GM23338 (cell line): ENCODE measurements at regions not wholly inside any gene's neighbourhood (a gene's known extent, or its start where the extent isn't known, plus 50 kb on each side); places are given as distances from the start of the nearest gene placed in this dataset.

ENCODE experiments used
- ATAC-seq: fragments of 200-7000 bp; cut with Tn5 transposase; 3 replicates; pipeline ENCODE4 v1.9.1; 2020
- DNase-seq: peaks from one replicate; pipeline ENCODE4 v3.0.0-alpha.2; 2015; ENCODE audit warnings: low spot score
- H2AFZ ChIP-seq: fragments of 200-600 bp; sonication (generic); 2 replicates; pipeline ENCODE4 v1.8.0; 2016; ENCODE audit warnings: antibody characterized with exemption, mild to moderate bottlenecking, moderate library complexity
- H3F3A ChIP-seq: fragments of 200-600 bp; sonication (generic); replicated peaks from 2 replicates; pipeline ENCODE4 v1.8.0; 2017; ENCODE audit warnings: antibody characterized with exemption, mixed run types, low read depth
- H3K27ac ChIP-seq: fragments of 200-600 bp; sonication (generic); 2 replicates; pipeline ENCODE4 v1.6.1; 2016; ENCODE audit warnings: low read depth
- H3K27me3 ChIP-seq: fragments of 200-600 bp; sonication (generic); 2 replicates; pipeline ENCODE4 v1.8.0; 2016; ENCODE audit warnings: mild to moderate bottlenecking, mixed run types, moderate library complexity; ENCODE audit not compliant: insufficient read depth
- H3K36me3 ChIP-seq: fragments of 200-600 bp; sonication (generic); 2 replicates; pipeline ENCODE4 v1.8.0; 2016; ENCODE audit warnings: mild to moderate bottlenecking; ENCODE audit not compliant: insufficient read depth
- H3K4me1 ChIP-seq: fragments of 200-600 bp; sonication (generic); 2 replicates; pipeline ENCODE4 v1.8.0; 2016; ENCODE audit warnings: mild to moderate bottlenecking, moderate library complexity; ENCODE audit not compliant: insufficient read depth
- H3K4me2 ChIP-seq: fragments of 200-600 bp; sonication (generic); 2 replicates; pipeline ENCODE4 v1.7.1; 2017; ENCODE audit warnings: mixed run types
- H3K4me3 ChIP-seq: fragments of 200-600 bp; sonication (generic); 2 replicates; pipeline ENCODE4 v1.6.1; 2016; ENCODE audit warnings: mixed run types
- H3K79me2 ChIP-seq: fragments of 200-600 bp; sonication (generic); replicated peaks from 2 replicates; pipeline ENCODE4 v1.8.0; 2017; ENCODE audit warnings: mild to moderate bottlenecking; ENCODE audit not compliant: insufficient read depth
- H3K9me2 ChIP-seq: fragments of 200-600 bp; sonication (generic); 2 replicates; pipeline ENCODE4 v1.8.0; 2017; ENCODE audit not compliant: insufficient read depth
- H4K20me1 ChIP-seq: fragments of 200-600 bp; sonication (generic); replicated peaks from 2 replicates; pipeline ENCODE4 v1.8.0; 2017; ENCODE audit warnings: mild to moderate bottlenecking; ENCODE audit not compliant: insufficient read depth
- H3K27ac Mint-ChIP-seq: 2 replicates; pipeline ENCODE4 v1.8.0; 2020; ENCODE audit warnings: inconsistent platforms, mild to moderate bottlenecking, moderate library complexity, mixed read lengths
- H3K27me3 Mint-ChIP-seq: 3 replicates; pipeline ENCODE4 v1.8.0; 2022; ENCODE audit warnings: low read depth, mild to moderate bottlenecking, moderate library complexity, mixed read lengths, inconsistent platforms; ENCODE audit not compliant: insufficient read depth, poor library complexity
- H3K36me3 Mint-ChIP-seq: 3 replicates; pipeline ENCODE4 v1.8.0; 2021; ENCODE audit warnings: low read depth, mild to moderate bottlenecking, inconsistent platforms, moderate library complexity, mixed read lengths
- H3K4me1 Mint-ChIP-seq: 3 replicates; pipeline ENCODE4 v1.8.0; 2020; ENCODE audit warnings: mild to moderate bottlenecking, inconsistent platforms, mixed read lengths
- H3K4me3 Mint-ChIP-seq: 3 replicates; pipeline ENCODE4 v1.8.0; 2021; ENCODE audit warnings: moderate library complexity, mild to moderate bottlenecking, inconsistent platforms, mixed read lengths
- H3K9me3 Mint-ChIP-seq: 3 replicates; pipeline ENCODE4 v1.8.0; 2020; ENCODE audit warnings: moderate library complexity, mild to moderate bottlenecking, inconsistent platforms, mixed read lengths
- EZH2 ChIP-seq: fragments of 200-600 bp; sonication (generic); IDR thresholded peaks from one replicate; pipeline ENCODE4 v1.8.0; 2017; ENCODE audit warnings: antibody characterized with exemption, mild to moderate bottlenecking, low read depth; ENCODE audit not compliant: unreplicated experiment
- EZH2phosphoT487 ChIP-seq: fragments of 200-600 bp; sonication (generic); IDR thresholded peaks from one replicate; pipeline ENCODE4 v1.8.1; 2018; ENCODE audit warnings: antibody characterized with exemption; ENCODE audit not compliant: unreplicated experiment
- NANOG ChIP-seq: IDR thresholded peaks from 2 replicates; pipeline ENCODE4 v1.6.1; 2016; ENCODE audit warnings: antibody characterized with exemption, borderline replicate concordance
- STAT1 ChIP-seq: IDR thresholded peaks from one replicate; pipeline ENCODE4 v1.6.1; 2016; ENCODE audit warnings: antibody characterized with exemption; ENCODE audit not compliant: unreplicated experiment
- ZNF114 ChIP-seq: fragments of 250-450 bp; sonication (Bioruptor Pico); IDR thresholded peaks from 2 replicates; pipeline ENCODE4 v1.5.0; 2020; ENCODE audit warnings: mild to moderate bottlenecking, moderate library complexity
- ZNF331 ChIP-seq: fragments of 250-450 bp; sonication (Bioruptor Pico); IDR thresholded peaks from 2 replicates; pipeline ENCODE4 v1.5.0; 2020; ENCODE audit warnings: low read depth, mild to moderate bottlenecking, moderate library complexity
- TF ChIP-seq, protein P1 (sequence below), 2 experiments: fragments of 200-600 bp in 1 of 2; sonication (generic) in 1 of 2; conservative IDR thresholded peaks; 2 replicates each; pipeline versions ENCODE4 v1.5.1 to v1.6.1; 2016 to 2017; ENCODE audit warnings: antibody characterized with exemption in 2 of 2, low read depth in 2 of 2, mild to moderate bottlenecking in 2 of 2, moderate library complexity in 1 of 2
- TF ChIP-seq, protein P2 (sequence below): IDR thresholded peaks from 2 replicates; pipeline ENCODE4 v1.6.1; 2016; ENCODE audit warnings: antibody characterized with exemption
- TF ChIP-seq, protein P3 (sequence below): IDR thresholded peaks from one replicate; pipeline ENCODE4 v1.6.1; 2018; ENCODE audit warnings: antibody characterized with exemption; ENCODE audit not compliant: unreplicated experiment

DNA sequence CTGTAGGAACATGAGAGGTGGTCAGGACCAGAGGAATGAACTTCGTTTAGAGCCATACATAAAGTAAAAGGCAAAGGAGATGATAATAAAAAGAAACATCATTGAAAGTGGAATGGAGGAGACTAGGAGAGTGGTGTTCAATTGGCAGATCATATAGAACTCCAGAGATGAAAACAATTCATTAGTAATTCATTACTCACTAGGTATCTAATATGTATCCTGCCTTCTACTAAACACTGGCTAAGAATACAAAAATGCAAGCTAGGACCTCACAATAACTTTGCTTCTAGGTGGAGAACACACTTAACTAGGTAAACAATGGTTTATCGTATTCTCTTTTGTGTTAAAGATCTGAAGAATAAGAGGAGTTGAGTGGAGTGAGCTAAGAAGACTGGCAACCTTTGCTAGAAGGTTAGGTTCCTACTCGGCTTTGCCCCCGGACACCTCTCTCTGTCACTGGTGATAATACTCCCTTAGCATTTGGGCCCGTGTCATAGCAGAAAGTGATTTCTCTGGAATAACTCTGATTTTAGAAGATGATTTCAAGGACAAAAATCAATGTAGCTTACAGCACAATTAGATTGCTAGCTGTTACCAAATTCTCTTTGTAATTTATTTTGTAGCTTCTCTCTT lies 88.6 kb upstream of the IFNE start:
- no peaks in the 10 kb centered on the region for H3K9me3 Mint-ChIP-seq
- Histone ChIP-seq H3K4me2 (no peak overlapping the region), H3K9me2 (no peaks in the 10 kb centered on the region), H3F3A (no peaks in the 10 kb centered on the region), H4K20me1 (no peaks in the 10 kb centered on the region), H3K27ac (no peak overlapping the region), H3K4me3 (no peak overlapping the region), H3K27me3 (no peaks in the 10 kb centered on the region), H3K4me1 (peaks cover 3% of the 10 kb centered on the region; the same call in 1 of the 2 replicates), H3K79me2 (no peaks in the 10 kb centered on the region), H2AFZ (no peak overlapping the region), H3K36me3 (no peaks in the 10 kb centered on the region)
- H3K4me1 Mint-ChIP-seq = peaks cover 3% of the 10 kb centered on the region; the same call in 2 of the 3 replicates
- no peak for ATAC-seq
- no peak overlapping the region for H3K27ac Mint-ChIP-seq
- TF ChIP-seq, protein P1, sequence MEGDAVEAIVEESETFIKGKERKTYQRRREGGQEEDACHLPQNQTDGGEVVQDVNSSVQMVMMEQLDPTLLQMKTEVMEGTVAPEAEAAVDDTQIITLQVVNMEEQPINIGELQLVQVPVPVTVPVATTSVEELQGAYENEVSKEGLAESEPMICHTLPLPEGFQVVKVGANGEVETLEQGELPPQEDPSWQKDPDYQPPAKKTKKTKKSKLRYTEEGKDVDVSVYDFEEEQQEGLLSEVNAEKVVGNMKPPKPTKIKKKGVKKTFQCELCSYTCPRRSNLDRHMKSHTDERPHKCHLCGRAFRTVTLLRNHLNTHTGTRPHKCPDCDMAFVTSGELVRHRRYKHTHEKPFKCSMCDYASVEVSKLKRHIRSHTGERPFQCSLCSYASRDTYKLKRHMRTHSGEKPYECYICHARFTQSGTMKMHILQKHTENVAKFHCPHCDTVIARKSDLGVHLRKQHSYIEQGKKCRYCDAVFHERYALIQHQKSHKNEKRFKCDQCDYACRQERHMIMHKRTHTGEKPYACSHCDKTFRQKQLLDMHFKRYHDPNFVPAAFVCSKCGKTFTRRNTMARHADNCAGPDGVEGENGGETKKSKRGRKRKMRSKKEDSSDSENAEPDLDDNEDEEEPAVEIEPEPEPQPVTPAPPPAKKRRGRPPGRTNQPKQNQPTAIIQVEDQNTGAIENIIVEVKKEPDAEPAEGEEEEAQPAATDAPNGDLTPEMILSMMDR (conservative IDR thresholded peaks at IDR 0.05; ENCODE audit: low read depth in 2 of 2) = no peak
- TF ChIP-seq ZNF114 (no peak), EZH2phosphoT487 (no peak), ZNF331 (CRISPR knock-in tag) (no peak), EZH2 (no peak), STAT1 (no peak)
- TF ChIP-seq, protein P2, sequence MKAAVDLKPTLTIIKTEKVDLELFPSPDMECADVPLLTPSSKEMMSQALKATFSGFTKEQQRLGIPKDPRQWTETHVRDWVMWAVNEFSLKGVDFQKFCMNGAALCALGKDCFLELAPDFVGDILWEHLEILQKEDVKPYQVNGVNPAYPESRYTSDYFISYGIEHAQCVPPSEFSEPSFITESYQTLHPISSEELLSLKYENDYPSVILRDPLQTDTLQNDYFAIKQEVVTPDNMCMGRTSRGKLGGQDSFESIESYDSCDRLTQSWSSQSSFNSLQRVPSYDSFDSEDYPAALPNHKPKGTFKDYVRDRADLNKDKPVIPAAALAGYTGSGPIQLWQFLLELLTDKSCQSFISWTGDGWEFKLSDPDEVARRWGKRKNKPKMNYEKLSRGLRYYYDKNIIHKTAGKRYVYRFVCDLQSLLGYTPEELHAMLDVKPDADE = no peak
- TF ChIP-seq, protein P3, sequence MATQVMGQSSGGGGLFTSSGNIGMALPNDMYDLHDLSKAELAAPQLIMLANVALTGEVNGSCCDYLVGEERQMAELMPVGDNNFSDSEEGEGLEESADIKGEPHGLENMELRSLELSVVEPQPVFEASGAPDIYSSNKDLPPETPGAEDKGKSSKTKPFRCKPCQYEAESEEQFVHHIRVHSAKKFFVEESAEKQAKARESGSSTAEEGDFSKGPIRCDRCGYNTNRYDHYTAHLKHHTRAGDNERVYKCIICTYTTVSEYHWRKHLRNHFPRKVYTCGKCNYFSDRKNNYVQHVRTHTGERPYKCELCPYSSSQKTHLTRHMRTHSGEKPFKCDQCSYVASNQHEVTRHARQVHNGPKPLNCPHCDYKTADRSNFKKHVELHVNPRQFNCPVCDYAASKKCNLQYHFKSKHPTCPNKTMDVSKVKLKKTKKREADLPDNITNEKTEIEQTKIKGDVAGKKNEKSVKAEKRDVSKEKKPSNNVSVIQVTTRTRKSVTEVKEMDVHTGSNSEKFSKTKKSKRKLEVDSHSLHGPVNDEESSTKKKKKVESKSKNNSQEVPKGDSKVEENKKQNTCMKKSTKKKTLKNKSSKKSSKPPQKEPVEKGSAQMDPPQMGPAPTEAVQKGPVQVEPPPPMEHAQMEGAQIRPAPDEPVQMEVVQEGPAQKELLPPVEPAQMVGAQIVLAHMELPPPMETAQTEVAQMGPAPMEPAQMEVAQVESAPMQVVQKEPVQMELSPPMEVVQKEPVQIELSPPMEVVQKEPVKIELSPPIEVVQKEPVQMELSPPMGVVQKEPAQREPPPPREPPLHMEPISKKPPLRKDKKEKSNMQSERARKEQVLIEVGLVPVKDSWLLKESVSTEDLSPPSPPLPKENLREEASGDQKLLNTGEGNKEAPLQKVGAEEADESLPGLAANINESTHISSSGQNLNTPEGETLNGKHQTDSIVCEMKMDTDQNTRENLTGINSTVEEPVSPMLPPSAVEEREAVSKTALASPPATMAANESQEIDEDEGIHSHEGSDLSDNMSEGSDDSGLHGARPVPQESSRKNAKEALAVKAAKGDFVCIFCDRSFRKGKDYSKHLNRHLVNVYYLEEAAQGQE = no peak
- no peak for DNase-seq
- H3K4me3 Mint-ChIP-seq = no peak overlapping the region
- no peaks in the 10 kb centered on the region for H3K27me3 Mint-ChIP-seq
- no peaks in the 10 kb centered on the region for H3K36me3 Mint-ChIP-seq

DNA sequence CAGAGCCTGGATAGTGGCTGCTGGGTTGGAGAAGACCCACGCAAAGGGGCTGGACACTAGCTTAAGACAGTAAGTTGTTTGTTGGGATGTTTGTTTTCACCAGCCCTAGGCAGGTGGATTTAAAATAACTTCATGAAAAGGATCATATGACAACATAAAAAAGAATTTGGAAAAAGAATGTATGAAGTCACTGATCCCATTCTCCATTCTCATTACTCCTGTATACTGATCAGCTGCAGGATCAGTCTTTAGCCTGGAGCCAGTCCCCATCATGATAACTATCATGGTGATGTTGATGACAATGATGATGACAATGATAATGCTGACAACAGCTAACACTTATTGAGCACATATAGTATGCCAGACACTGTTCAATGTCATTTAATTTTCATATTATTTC lies 92.1 kb upstream of the IFNE start:
- Histone ChIP-seq H3K4me3 (no peak overlapping the region), H3K27me3 (no peaks in the 10 kb centered on the region), H3K4me2 (no peak overlapping the region), H4K20me1 (no peaks in the 10 kb centered on the region), H3K27ac (no peak overlapping the region), H3K4me1 (0 out of 2 replicates have a peak, but pooled peaks cover 4% of the 10 kb centered on the region), H3K9me2 (no peaks in the 10 kb centered on the region), H2AFZ (no peak overlapping the region), H3F3A (no peaks in the 10 kb centered on the region), H3K36me3 (no peaks in the 10 kb centered on the region), H3K79me2 (no peaks in the 10 kb centered on the region)
- Mint-ChIP-seq H3K27me3 (no peaks in the 10 kb centered on the region), H3K27ac (no peak overlapping the region), H3K9me3 (no peaks in the 10 kb centered on the region), H3K36me3 (no peaks in the 10 kb centered on the region), H3K4me1 (peaks cover 6% of the 10 kb centered on the region; the same call in 2 of the 3 replicates), H3K4me3 (no peak overlapping the region)
- DNase-seq = no peak
- ATAC-seq = no peak
- no peak for TF ChIP-seq EZH2phosphoT487
- TF ChIP-seq EZH2 = no peak
- TF ChIP-seq NANOG = no peak
- TF ChIP-seq, protein P3 = no peak
- TF ChIP-seq, protein P2 = no peak
- TF ChIP-seq STAT1 = no peak
